Neural cell (in vitro differentiated cells): ENCODE measurements at regions not wholly inside any gene's neighbourhood (a gene's known extent, or its start where the extent isn't known, plus 50 kb on each side); places are given as distances from the start of the nearest gene placed in this dataset.

Source experiments
- H2AFZ ChIP-seq: fragments of 200-600, 300-800 bp; sonication (generic), shearing (Covaris generic); 2 replicates; pipeline ENCODE4 v1.6.0; 2014; ENCODE audit warnings: low read depth, mild to moderate bottlenecking, antibody characterized with exemption, low read length, moderate library complexity
- H3F3A ChIP-seq: fragments of 200-600 bp; shearing (Covaris generic); 2 replicates; pipeline ENCODE4 v1.6.1; 2016; ENCODE audit warnings: mild to moderate bottlenecking, moderate library complexity, mixed read lengths, antibody characterized with exemption, low read length; ENCODE audit not compliant: insufficient read depth, poor library complexity, severe bottlenecking
- H3K27ac ChIP-seq: fragments of 200-600, 300-800 bp; sonication (generic), shearing (Covaris generic); 2 replicates; pipeline ENCODE4 v1.5.1; 2014; ENCODE audit warnings: mild to moderate bottlenecking, low read length, moderate library complexity
- H3K27me3 ChIP-seq: fragments of 300-800, 200-600 bp; sonication (generic), shearing (Covaris generic); 2 replicates; pipeline ENCODE4 v1.6.0; 2014; ENCODE audit warnings: mild to moderate bottlenecking, low read depth, low read length, moderate library complexity; ENCODE audit not compliant: insufficient read depth
- H3K36me3 ChIP-seq: fragments of 300-800, 200-600 bp; sonication (generic), shearing (Covaris generic); 2 replicates; pipeline ENCODE4 v1.5.1; 2014; ENCODE audit warnings: mild to moderate bottlenecking, antibody characterized with exemption, low read length, moderate library complexity; ENCODE audit not compliant: insufficient read depth
- H3K4me2 ChIP-seq: fragments of 300-800, 200-600 bp; sonication (generic), shearing (Covaris generic); 2 replicates; pipeline ENCODE4 v1.6.0; 2014; ENCODE audit warnings: mild to moderate bottlenecking, low read length
- H3K4me3 ChIP-seq: fragments of 300-800, 200-600 bp; sonication (generic), shearing (Covaris generic); 2 replicates; pipeline ENCODE4 v1.5.1; 2014; ENCODE audit warnings: mild to moderate bottlenecking, low read length, moderate library complexity
- H3K79me2 ChIP-seq: fragments of 200-600 bp; shearing (Covaris generic); replicated peaks from 2 replicates; pipeline ENCODE4 v1.6.0; 2014; ENCODE audit warnings: mild to moderate bottlenecking, low read length, moderate library complexity; ENCODE audit not compliant: insufficient read depth
- H3K9ac ChIP-seq: fragments of 300-800, 200-600 bp; sonication (generic), shearing (Covaris generic); 2 replicates; pipeline ENCODE4 v1.6.1; 2016; ENCODE audit warnings: mild to moderate bottlenecking, low read length, mixed read lengths
- H3K9me2 ChIP-seq: fragments of 200-600 bp; shearing (Covaris generic); 2 replicates; pipeline ENCODE4 v1.6.1; 2016; ENCODE audit warnings: mild to moderate bottlenecking, low read length, mixed read lengths; ENCODE audit not compliant: insufficient read depth
- H3K9me3 ChIP-seq: fragments of 200-600, 300-800 bp; sonication (generic), shearing (Covaris generic); 2 replicates; pipeline ENCODE4 v1.6.1; 2016; ENCODE audit warnings: mild to moderate bottlenecking, mixed run types, low read length, moderate library complexity, mixed read lengths
- H4K20me1 ChIP-seq: fragments of 200-600 bp; shearing (Covaris generic); 2 replicates; pipeline ENCODE4 v1.6.1; 2016; ENCODE audit warnings: mild to moderate bottlenecking, mixed run types; ENCODE audit not compliant: insufficient read depth
- CTCF ChIP-seq: fragments of 450-650 bp; IDR thresholded peaks from 2 replicates; pipeline ENCODE4 v1.5.1; 2014; ENCODE audit warnings: antibody characterized with exemption, mild to moderate bottlenecking, moderate library complexity; ENCODE audit not compliant: poor library complexity, severe bottlenecking
- EP300 ChIP-seq: fragments of 450-650 bp; conservative IDR thresholded peaks from 2 replicates; pipeline ENCODE4 v1.6.1; 2014; ENCODE audit warnings: antibody characterized with exemption, mild to moderate bottlenecking, moderate library complexity; ENCODE audit not compliant: poor library complexity, severe bottlenecking
- EZH2 ChIP-seq: fragments of 200-600, 300-800 bp; shearing (Covaris generic), sonication (generic); IDR thresholded peaks from 2 replicates; pipeline ENCODE4 v1.6.1; 2014; ENCODE audit warnings: antibody characterized with exemption, low read length, borderline replicate concordance, mild to moderate bottlenecking; ENCODE audit not compliant: insufficient read depth, poor library complexity, severe bottlenecking
- MXI1 ChIP-seq: fragments of 450-650 bp; conservative IDR thresholded peaks from 2 replicates; pipeline ENCODE4 v1.6.1; 2014; ENCODE audit warnings: antibody characterized with exemption, mild to moderate bottlenecking; ENCODE audit not compliant: poor library complexity, severe bottlenecking
- POLR2AphosphoS5 ChIP-seq: IDR thresholded peaks from 2 replicates; pipeline ENCODE4 v1.6.1; 2012
- RAD21 ChIP-seq: fragments of 450-650 bp; conservative IDR thresholded peaks from 2 replicates; pipeline ENCODE4 v1.6.1; 2014; ENCODE audit warnings: antibody characterized with exemption, mild to moderate bottlenecking, moderate library complexity
- REST ChIP-seq: IDR thresholded peaks from 2 replicates; pipeline ENCODE4 v1.6.1; 2012; ENCODE audit warnings: borderline replicate concordance
- SMC3 ChIP-seq: fragments of 450-650 bp; conservative IDR thresholded peaks from 2 replicates; pipeline ENCODE4 v1.6.1; 2014; ENCODE audit warnings: antibody characterized with exemption, mild to moderate bottlenecking, moderate library complexity; ENCODE audit not compliant: poor library complexity
- TAF1 ChIP-seq: IDR thresholded peaks from 2 replicates; pipeline ENCODE4 v1.6.1; 2012; ENCODE audit warnings: low read depth

- Histone ChIP-seq H3K27me3 (no peaks in the 10 kb centered on the region), H3K4me2 (no peak overlapping the region), H3K4me3 (no peak overlapping the region), H3K9me3 (no peaks in the 10 kb centered on the region), H4K20me1 (no peaks in the 10 kb centered on the region), H3F3A (no peaks in the 10 kb centered on the region), H3K27ac (no peak overlapping the region), H3K79me2 (no peaks in the 10 kb centered on the region), H3K9me2 (no peaks in the 10 kb centered on the region), H2AFZ (no peak overlapping the region), H3K9ac (no peak overlapping the region), H3K36me3 (no peaks in the 10 kb centered on the region)
- TF ChIP-seq SMC3, result no peak
- no peak for TF ChIP-seq TAF1
- no peak for TF ChIP-seq RAD21
- TF ChIP-seq POLR2AphosphoS5, result no peak
- no peak for TF ChIP-seq EZH2
- no peak for TF ChIP-seq REST
- TF ChIP-seq CTCF, result no peak
- no peak for TF ChIP-seq EP300
- TF ChIP-seq MXI1, result no peak
Measured at GRCh38 chr9:13990994-13991393, 322.9 kb downstream of the NFIB start.

- no peak for TF ChIP-seq SMC3
- no peak for TF ChIP-seq EZH2
- no peak for TF ChIP-seq CTCF
- no peak for TF ChIP-seq TAF1
- no peak for TF ChIP-seq POLR2AphosphoS5
- TF ChIP-seq RAD21, result no peak
- TF ChIP-seq MXI1, result no peak
- TF ChIP-seq REST, result no peak
- no peak for TF ChIP-seq EP300
- H2AFZ ChIP-seq, result no peak overlapping the region
- H3K79me2 ChIP-seq, result no peaks in the 10 kb centered on the region
- H3K9me2 ChIP-seq, result no peaks in the 10 kb centered on the region
- H3K36me3 ChIP-seq, result no peaks in the 10 kb centered on the region
- H3K27ac ChIP-seq, result no peak overlapping the region
- no peaks in the 10 kb centered on the region for H4K20me1 ChIP-seq
- H3K9me3 ChIP-seq, result no peaks in the 10 kb centered on the region
- no peaks in the 10 kb centered on the region for H3K27me3 ChIP-seq
- no peak overlapping the region for H3K4me3 ChIP-seq
- H3K4me2 ChIP-seq, result no peak overlapping the region
- no peak overlapping the region for H3K9ac ChIP-seq
- no peaks in the 10 kb centered on the region for H3F3A ChIP-seq
Measured at GRCh38 chr9:13990331-13990730, 323.6 kb downstream of the NFIB start.
